ENCODE measurements at regions not wholly inside any gene's neighbourhood (a gene's known extent, or its start where the extent isn't known, plus 50 kb on each side); places are given as distances from the start of the nearest gene placed in this dataset.
"Not testable (repeated sequence)": the region's sequence is repeated elsewhere in the genome, so short reads cannot be mapped to it uniquely, and the experiment has no call there.

GRCh38 chr6:157747370-157747769 is 75.7 kb upstream of the SNX9 start:
- Histone ChIP-seq H3K36me3 (ENCODE audit: control insufficient read depth in 2 of 2, insufficient read depth in 2 of 2, low read length in 2 of 2) (no peaks in the 10 kb centered on the region), H3K27ac (ENCODE audit: low read length) (no peak overlapping the region), H3K9me3 (ENCODE audit: control insufficient read depth in 2 of 2, low read length in 2 of 2) (no peaks in the 10 kb centered on the region), H3K27me3 (ENCODE audit: control insufficient read depth in 1 of 2, insufficient read depth in 2 of 2, low read length in 2 of 2) (no peaks in the 10 kb centered on the region), H3K9ac (ENCODE audit: low read length in 2 of 2) (no peak overlapping the region), H3K4me1 (ENCODE audit: control insufficient read depth, insufficient read depth, low read length) (peaks cover 2% of the 10 kb centered on the region), H3K4me3 (ENCODE audit: low read length in 2 of 2) (no peak overlapping the region)

- Histone ChIP-seq H3K27me3 (ENCODE audit: control insufficient read depth in 1 of 2, insufficient read depth in 2 of 2, low read length in 2 of 2) (no peaks in the 10 kb centered on the region), H3K36me3 (ENCODE audit: control insufficient read depth in 2 of 2, insufficient read depth in 2 of 2, low read length in 2 of 2) (no peaks in the 10 kb centered on the region), H3K27ac (ENCODE audit: low read length) (no peak overlapping the region), H3K4me1 (ENCODE audit: control insufficient read depth, insufficient read depth, low read length) (no peaks in the 10 kb centered on the region), H3K4me3 (ENCODE audit: low read length in 2 of 2) (no peak overlapping the region), H3K9ac (ENCODE audit: low read length in 2 of 2) (no peak overlapping the region), H3K9me3 (ENCODE audit: control insufficient read depth in 2 of 2, low read length in 2 of 2) (no peaks in the 10 kb centered on the region)
These were observed 74.0 kb upstream of the SNX9 start for GRCh38 chr6:157748839-157749571.

GRCh38 chr6:157750973-157751372 is 72.1 kb upstream of the SNX9 start:
- H3K4me1 ChIP-seq (ENCODE audit: control insufficient read depth, insufficient read depth, low read length); H3K9ac ChIP-seq (ENCODE audit: low read length in 2 of 2); H3K27me3 ChIP-seq (ENCODE audit: control insufficient read depth in 1 of 2, insufficient read depth in 2 of 2, low read length in 2 of 2); H3K9me3 ChIP-seq (ENCODE audit: control insufficient read depth in 2 of 2, low read length in 2 of 2); H3K4me3 ChIP-seq (ENCODE audit: low read length in 2 of 2); H3K36me3 ChIP-seq (ENCODE audit: control insufficient read depth in 2 of 2, insufficient read depth in 2 of 2, low read length in 2 of 2); H3K27ac ChIP-seq (ENCODE audit: low read length): not testable (repeated sequence)

GRCh38 chr6:157751547-157752200 is 71.4 kb upstream of the SNX9 start:
- H3K9me3 ChIP-seq (ENCODE audit: control insufficient read depth in 2 of 2, low read length in 2 of 2), result no peaks in the 10 kb centered on the region
- H3K27me3 ChIP-seq (ENCODE audit: control insufficient read depth in 1 of 2, insufficient read depth in 2 of 2, low read length in 2 of 2), result no peaks in the 10 kb centered on the region
- H3K27ac ChIP-seq (ENCODE audit: low read length), result no peak overlapping the region
- H3K4me3 ChIP-seq (ENCODE audit: low read length in 2 of 2), result no peak overlapping the region
- peaks cover 3% of the 10 kb centered on the region for H3K4me1 ChIP-seq (ENCODE audit: control insufficient read depth, insufficient read depth, low read length)
- H3K9ac ChIP-seq (ENCODE audit: low read length in 2 of 2), result no peak overlapping the region
- no peaks in the 10 kb centered on the region for H3K36me3 ChIP-seq (ENCODE audit: control insufficient read depth in 2 of 2, insufficient read depth in 2 of 2, low read length in 2 of 2)

GRCh38 chr6:157752879-157753278 is 70.2 kb upstream of the SNX9 start:
- peaks cover 11% of the 10 kb centered on the region for H3K4me1 ChIP-seq (ENCODE audit: control insufficient read depth, insufficient read depth, low read length)
- not testable (repeated sequence) for H3K9me3 ChIP-seq (ENCODE audit: control insufficient read depth in 2 of 2, low read length in 2 of 2); H3K27me3 ChIP-seq (ENCODE audit: control insufficient read depth in 1 of 2, insufficient read depth in 2 of 2, low read length in 2 of 2); H3K9ac ChIP-seq (ENCODE audit: low read length in 2 of 2); H3K27ac ChIP-seq (ENCODE audit: low read length); H3K36me3 ChIP-seq (ENCODE audit: control insufficient read depth in 2 of 2, insufficient read depth in 2 of 2, low read length in 2 of 2); H3K4me3 ChIP-seq (ENCODE audit: low read length in 2 of 2)

- H3K4me3 ChIP-seq (ENCODE audit: low read length in 2 of 2), result no peak overlapping the region
- no peak overlapping the region for H3K27ac ChIP-seq (ENCODE audit: low read length)
- no peaks in the 10 kb centered on the region for H3K36me3 ChIP-seq (ENCODE audit: control insufficient read depth in 2 of 2, insufficient read depth in 2 of 2, low read length in 2 of 2)
- no peak overlapping the region for H3K9ac ChIP-seq (ENCODE audit: low read length in 2 of 2)
- no peaks in the 10 kb centered on the region for H3K9me3 ChIP-seq (ENCODE audit: control insufficient read depth in 2 of 2, low read length in 2 of 2)
- no peaks in the 10 kb centered on the region for H3K27me3 ChIP-seq (ENCODE audit: control insufficient read depth in 1 of 2, insufficient read depth in 2 of 2, low read length in 2 of 2)
- peaks cover 11% of the 10 kb centered on the region for H3K4me1 ChIP-seq (ENCODE audit: control insufficient read depth, insufficient read depth, low read length)
These were observed 69.8 kb upstream of the SNX9 start for GRCh38 chr6:157753291-157753690.

- not testable (repeated sequence) for H3K27me3 ChIP-seq (ENCODE audit: control insufficient read depth in 1 of 2, insufficient read depth in 2 of 2, low read length in 2 of 2); H3K27ac ChIP-seq (ENCODE audit: low read length); H3K4me3 ChIP-seq (ENCODE audit: low read length in 2 of 2); H3K9me3 ChIP-seq (ENCODE audit: control insufficient read depth in 2 of 2, low read length in 2 of 2); H3K36me3 ChIP-seq (ENCODE audit: control insufficient read depth in 2 of 2, insufficient read depth in 2 of 2, low read length in 2 of 2); H3K9ac ChIP-seq (ENCODE audit: low read length in 2 of 2)
- peaks cover 11% of the 10 kb centered on the region for H3K4me1 ChIP-seq (ENCODE audit: control insufficient read depth, insufficient read depth, low read length)
These were observed 69.2 kb upstream of the SNX9 start for GRCh38 chr6:157753801-157754200.

- no peak overlapping the region for H3K9ac ChIP-seq (ENCODE audit: low read length in 2 of 2)
- no peaks in the 10 kb centered on the region for H3K27me3 ChIP-seq (ENCODE audit: control insufficient read depth in 1 of 2, insufficient read depth in 2 of 2, low read length in 2 of 2)
These were observed 68.7 kb upstream of the SNX9 start for GRCh38 chr6:157754351-157754750.

GRCh38 chr6:157755032-157755745 is 67.9 kb upstream of the SNX9 start:
- H3K27me3 ChIP-seq (ENCODE audit: control insufficient read depth in 1 of 2, insufficient read depth in 2 of 2, low read length in 2 of 2), result no peaks in the 10 kb centered on the region
- no peak overlapping the region for H3K27ac ChIP-seq (ENCODE audit: low read length)
- peaks cover 11% of the 10 kb centered on the region for H3K4me1 ChIP-seq (ENCODE audit: control insufficient read depth, insufficient read depth, low read length)
- H3K9me3 ChIP-seq (ENCODE audit: control insufficient read depth in 2 of 2, low read length in 2 of 2), result no peaks in the 10 kb centered on the region
- no peak overlapping the region for H3K9ac ChIP-seq (ENCODE audit: low read length in 2 of 2)
- no peak overlapping the region for H3K4me3 ChIP-seq (ENCODE audit: low read length in 2 of 2)
- no peaks in the 10 kb centered on the region for H3K36me3 ChIP-seq (ENCODE audit: control insufficient read depth in 2 of 2, insufficient read depth in 2 of 2, low read length in 2 of 2)

More at GRCh38 chr6:157754351-157754750, 68.7 kb upstream of the SNX9 start:
- Histone ChIP-seq H3K27ac (ENCODE audit: low read length) (no peak overlapping the region), H3K9me3 (ENCODE audit: control insufficient read depth in 2 of 2, low read length in 2 of 2) (no peaks in the 10 kb centered on the region), H3K4me1 (ENCODE audit: control insufficient read depth, insufficient read depth, low read length) (peaks cover 11% of the 10 kb centered on the region), H3K36me3 (ENCODE audit: control insufficient read depth in 2 of 2, insufficient read depth in 2 of 2, low read length in 2 of 2) (no peaks in the 10 kb centered on the region), H3K4me3 (ENCODE audit: low read length in 2 of 2) (no peak overlapping the region)

- H3K4me1 ChIP-seq (ENCODE audit: control insufficient read depth, insufficient read depth, low read length), result peaks cover 14% of the 10 kb centered on the region
- no peaks in the 10 kb centered on the region for H3K27me3 ChIP-seq (ENCODE audit: control insufficient read depth in 1 of 2, insufficient read depth in 2 of 2, low read length in 2 of 2)
- H3K36me3 ChIP-seq (ENCODE audit: control insufficient read depth in 2 of 2, insufficient read depth in 2 of 2, low read length in 2 of 2), result no peaks in the 10 kb centered on the region
- no peak overlapping the region for H3K4me3 ChIP-seq (ENCODE audit: low read length in 2 of 2)
- H3K27ac ChIP-seq (ENCODE audit: low read length), result no peak overlapping the region
- no peaks in the 10 kb centered on the region for H3K9me3 ChIP-seq (ENCODE audit: control insufficient read depth in 2 of 2, low read length in 2 of 2)
- peak overlapping the region in 1 of 2 donors; percentile 34 for H3K9ac ChIP-seq (ENCODE audit: low read length in 2 of 2)
These were observed 67.2 kb upstream of the SNX9 start for GRCh38 chr6:157755746-157756411.

All from stomach smooth muscle (tissue), 2 donors.